DND-41 (cell line): ENCODE measurements at regions not wholly inside any gene's neighbourhood (a gene's known extent, or its start where the extent isn't known, plus 50 kb on each side); places are given as distances from the start of the nearest gene placed in this dataset.

Experiments used
- EZH2 ChIP-seq: IDR thresholded peaks from 3 replicates; pipeline ENCODE4 v1.6.1; 2012; ENCODE audit warnings: borderline replicate concordance, low read depth, mild to moderate bottlenecking, moderate library complexity, low read length, inconsistent platforms; ENCODE audit not compliant: severe bottlenecking
- TF ChIP-seq, protein P1 (sequence below): IDR thresholded peaks from 2 replicates; pipeline ENCODE4 v1.5.1; 2012; ENCODE audit warnings: borderline replicate concordance, low read length, moderate library complexity, mild to moderate bottlenecking; ENCODE audit not compliant: poor library complexity, severe bottlenecking; ENCODE audit errors: extremely low read depth

DNA sequence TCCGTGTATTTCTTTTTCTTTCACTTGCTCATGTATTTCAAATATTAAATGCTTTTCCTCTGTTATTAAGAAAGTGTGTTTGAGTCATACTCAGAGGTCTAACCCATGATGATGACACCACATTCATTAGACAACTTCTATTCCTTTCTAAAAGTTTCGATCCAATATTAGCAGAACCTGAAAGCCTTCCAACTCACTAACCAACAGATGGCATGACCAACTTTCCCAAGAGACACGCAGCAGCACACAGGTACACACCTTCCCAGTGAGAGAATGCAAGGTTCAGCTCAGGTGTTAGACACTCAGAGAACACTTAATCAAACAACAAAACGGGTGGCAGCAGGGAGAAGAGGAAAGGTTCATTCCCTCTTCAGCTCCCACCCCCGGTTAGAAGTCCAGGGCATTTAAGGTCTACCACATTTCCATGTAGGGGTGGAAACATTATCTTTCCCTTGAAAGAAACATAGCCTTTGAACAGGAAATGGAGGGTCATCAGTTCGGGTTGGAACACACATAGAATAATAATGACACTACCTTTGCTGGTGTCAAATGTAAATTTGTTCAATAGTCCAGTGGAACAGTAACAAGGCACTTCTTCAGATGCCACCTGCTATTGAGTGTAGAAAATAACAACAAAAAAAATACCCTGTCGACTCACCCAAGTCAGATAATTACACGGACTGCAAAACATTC lies 404.2 kb downstream of the COG6 start:
- TF ChIP-seq, protein P1, sequence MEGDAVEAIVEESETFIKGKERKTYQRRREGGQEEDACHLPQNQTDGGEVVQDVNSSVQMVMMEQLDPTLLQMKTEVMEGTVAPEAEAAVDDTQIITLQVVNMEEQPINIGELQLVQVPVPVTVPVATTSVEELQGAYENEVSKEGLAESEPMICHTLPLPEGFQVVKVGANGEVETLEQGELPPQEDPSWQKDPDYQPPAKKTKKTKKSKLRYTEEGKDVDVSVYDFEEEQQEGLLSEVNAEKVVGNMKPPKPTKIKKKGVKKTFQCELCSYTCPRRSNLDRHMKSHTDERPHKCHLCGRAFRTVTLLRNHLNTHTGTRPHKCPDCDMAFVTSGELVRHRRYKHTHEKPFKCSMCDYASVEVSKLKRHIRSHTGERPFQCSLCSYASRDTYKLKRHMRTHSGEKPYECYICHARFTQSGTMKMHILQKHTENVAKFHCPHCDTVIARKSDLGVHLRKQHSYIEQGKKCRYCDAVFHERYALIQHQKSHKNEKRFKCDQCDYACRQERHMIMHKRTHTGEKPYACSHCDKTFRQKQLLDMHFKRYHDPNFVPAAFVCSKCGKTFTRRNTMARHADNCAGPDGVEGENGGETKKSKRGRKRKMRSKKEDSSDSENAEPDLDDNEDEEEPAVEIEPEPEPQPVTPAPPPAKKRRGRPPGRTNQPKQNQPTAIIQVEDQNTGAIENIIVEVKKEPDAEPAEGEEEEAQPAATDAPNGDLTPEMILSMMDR, result no peak
- TF ChIP-seq EZH2, result no peak
